Liver (tissue), 8 donors: ENCODE measurements at regions not wholly inside any gene's neighbourhood (a gene's known extent, or its start where the extent isn't known, plus 50 kb on each side); places are given as distances from the start of the nearest gene placed in this dataset.

Experiments
- DNase-seq: peaks from one replicate; pipeline ENCODE4 v3.0.0-alpha.2; 2017; ENCODE audit warnings: low spot score
- H3K27ac ChIP-seq, 2 donors: one replicate each; pipeline ENCODE4 v1.7.0; 2013; ENCODE audit warnings: inconsistent platforms in 2 of 2, low read length in 2 of 2, control low read depth in 1 of 2, low read depth in 1 of 2, mild to moderate bottlenecking in 1 of 2
- H3K27me3 ChIP-seq, 4 donors: one replicate each; pipeline versions ENCODE4 v1.6.1 to v1.7.0; 2013; ENCODE audit warnings: low read length in 3 of 4, inconsistent platforms in 1 of 4, mild to moderate bottlenecking in 1 of 4, moderate library complexity in 1 of 4; ENCODE audit not compliant: control insufficient read depth in 4 of 4, insufficient read depth in 4 of 4
- H3K36me3 ChIP-seq, 4 donors: one replicate each; pipeline versions ENCODE4 v1.6.1 to v1.7.0; 2013; ENCODE audit warnings: low read length in 3 of 4, mild to moderate bottlenecking in 3 of 4, low read depth in 1 of 4, moderate library complexity in 1 of 4; ENCODE audit not compliant: control insufficient read depth in 4 of 4, insufficient read depth in 3 of 4
- H3K4me1 ChIP-seq, 4 donors: one replicate each; pipeline versions ENCODE4 v1.6.1 to v1.7.0; 2013; ENCODE audit warnings: low read length in 3 of 4, mild to moderate bottlenecking in 3 of 4, moderate library complexity in 1 of 4; ENCODE audit not compliant: control insufficient read depth in 4 of 4, insufficient read depth in 4 of 4
- H3K4me3 ChIP-seq, 3 donors: one replicate each; pipeline versions ENCODE4 v1.6.1 to v1.7.0; 2013; ENCODE audit warnings: low read length in 3 of 3, control low read depth in 1 of 3, low read depth in 1 of 3, mild to moderate bottlenecking in 1 of 3
- H3K9ac ChIP-seq, 2 donors: one replicate each; pipeline ENCODE4 v1.7.0; 2013; ENCODE audit warnings: low read length in 2 of 2, mild to moderate bottlenecking in 2 of 2, moderate library complexity in 2 of 2, control low read depth in 1 of 2, low read depth in 1 of 2
- H3K9me3 ChIP-seq, 4 donors: one replicate each; pipeline versions ENCODE4 v1.6.1 to v1.7.0; 2013; ENCODE audit warnings: low read length in 3 of 4; ENCODE audit not compliant: control insufficient read depth in 4 of 4
- EGR1 ChIP-seq, 2 donors: IDR thresholded peaks; 2 replicates each; pipeline ENCODE4 v1.6.1; 2016 to 2018; ENCODE audit warnings: antibody characterized with exemption in 2 of 2, low read depth in 2 of 2
- FOXA1 ChIP-seq: IDR thresholded peaks from 2 replicates; pipeline ENCODE4 v1.6.1; 2016; ENCODE audit warnings: antibody characterized with exemption
- GABPA ChIP-seq, 2 donors: IDR thresholded peaks in 1 of 2; conservative IDR thresholded peaks in 1 of 2; 2 replicates each; pipeline ENCODE4 v1.6.1; 2016; ENCODE audit warnings: antibody characterized with exemption in 2 of 2, mild to moderate bottlenecking in 1 of 2, moderate library complexity in 1 of 2
- HNF4A ChIP-seq, 2 donors: conservative IDR thresholded peaks; 2 replicates each; pipeline ENCODE4 v1.6.1; 2016; ENCODE audit warnings: antibody characterized with exemption in 2 of 2, mild to moderate bottlenecking in 2 of 2
- HNF4G ChIP-seq: IDR thresholded peaks from 2 replicates; pipeline ENCODE4 v1.6.1; 2016; ENCODE audit warnings: antibody characterized with exemption
- JUND ChIP-seq, 2 donors: IDR thresholded peaks; 2 replicates each; pipeline ENCODE4 v1.6.1; 2016; ENCODE audit warnings: antibody characterized with exemption in 2 of 2
- RAD21 ChIP-seq, 2 donors: IDR thresholded peaks; 2 replicates each; pipeline ENCODE4 v1.6.1; 2016; ENCODE audit warnings: antibody characterized with exemption in 2 of 2, mild to moderate bottlenecking in 2 of 2
- TAF1 ChIP-seq: conservative IDR thresholded peaks from 2 replicates; pipeline ENCODE4 v1.6.1; 2016; ENCODE audit warnings: antibody characterized with exemption, mild to moderate bottlenecking
- YY1 ChIP-seq: IDR thresholded peaks from 2 replicates; pipeline ENCODE4 v1.6.1; 2016; ENCODE audit warnings: antibody characterized with exemption, mild to moderate bottlenecking
- WGBS: extraction: QIAGEN DNeasy Blood & Tissue Kit; methylation state at CpG from one replicate; pipeline ENCODE4 v1.1.7; 2013; 5-methylcytosine and 5-hydroxymethylcytosine counted together
- TF ChIP-seq, protein P1 (sequence below): IDR thresholded peaks from 2 replicates; pipeline ENCODE4 v1.6.1; 2016; ENCODE audit warnings: antibody characterized with exemption, mild to moderate bottlenecking
- TF ChIP-seq, protein P2 (sequence below): IDR thresholded peaks from 2 replicates; pipeline ENCODE4 v1.6.1; 2016; ENCODE audit warnings: antibody characterized with exemption
- TF ChIP-seq, protein P3 (sequence below): fragments of 150-350 bp; IDR thresholded peaks from 2 replicates; pipeline ENCODE4 v1.5.1; 2017; ENCODE audit warnings: improper control_type of control experiment, low read depth, low read length; ENCODE audit not compliant: missing input control
- TF ChIP-seq, protein P4 (sequence below): IDR thresholded peaks from 2 replicates; pipeline ENCODE4 v1.6.1; 2016; ENCODE audit warnings: antibody characterized with exemption
- TF ChIP-seq, protein P5 (sequence below): IDR thresholded peaks from 2 replicates; pipeline ENCODE4 v1.6.1; 2016; ENCODE audit warnings: antibody characterized with exemption
- donor health status: healthy.
- donor health status: healthy.
- donor health status: healthy.
- donor health status: healthy.
- donor health status: healthy.

DNA sequence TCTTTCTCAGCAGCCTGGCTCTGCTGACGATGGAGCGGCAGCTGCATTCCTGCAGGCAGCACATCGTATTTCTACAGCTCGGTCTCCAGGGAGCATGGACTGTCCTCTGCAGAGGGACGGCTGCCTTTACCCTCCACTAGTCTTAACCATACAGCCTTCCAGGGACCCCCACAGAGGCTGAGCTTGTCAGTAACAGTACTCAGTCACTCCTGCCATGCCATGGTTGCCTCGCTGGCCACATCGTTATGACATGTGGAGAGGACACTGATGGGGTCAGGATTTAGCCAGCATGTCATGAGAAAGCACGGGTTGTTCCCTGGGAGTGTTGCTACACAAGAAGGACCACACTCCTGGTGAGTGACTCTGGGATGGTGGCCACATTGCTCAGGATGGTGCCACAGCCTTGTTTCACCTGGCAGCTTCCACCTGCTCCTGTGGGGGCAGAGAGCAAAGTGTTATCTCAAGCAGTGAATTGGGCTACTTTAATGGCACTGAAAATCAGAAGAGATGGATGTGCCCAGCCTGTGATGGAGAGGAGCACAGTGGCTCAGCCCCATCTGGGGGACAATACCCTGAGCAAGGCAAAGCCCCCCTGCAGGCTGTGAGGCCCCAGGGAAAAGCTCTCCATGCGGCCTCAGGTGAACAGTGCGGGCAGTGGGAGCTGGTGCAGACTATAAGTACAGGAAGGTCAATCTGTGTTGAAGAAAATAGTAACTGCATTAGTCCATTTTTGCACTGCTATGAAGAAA lies 443.9 kb downstream of the TCERG1L start (continued):
- TF ChIP-seq, protein P1, sequence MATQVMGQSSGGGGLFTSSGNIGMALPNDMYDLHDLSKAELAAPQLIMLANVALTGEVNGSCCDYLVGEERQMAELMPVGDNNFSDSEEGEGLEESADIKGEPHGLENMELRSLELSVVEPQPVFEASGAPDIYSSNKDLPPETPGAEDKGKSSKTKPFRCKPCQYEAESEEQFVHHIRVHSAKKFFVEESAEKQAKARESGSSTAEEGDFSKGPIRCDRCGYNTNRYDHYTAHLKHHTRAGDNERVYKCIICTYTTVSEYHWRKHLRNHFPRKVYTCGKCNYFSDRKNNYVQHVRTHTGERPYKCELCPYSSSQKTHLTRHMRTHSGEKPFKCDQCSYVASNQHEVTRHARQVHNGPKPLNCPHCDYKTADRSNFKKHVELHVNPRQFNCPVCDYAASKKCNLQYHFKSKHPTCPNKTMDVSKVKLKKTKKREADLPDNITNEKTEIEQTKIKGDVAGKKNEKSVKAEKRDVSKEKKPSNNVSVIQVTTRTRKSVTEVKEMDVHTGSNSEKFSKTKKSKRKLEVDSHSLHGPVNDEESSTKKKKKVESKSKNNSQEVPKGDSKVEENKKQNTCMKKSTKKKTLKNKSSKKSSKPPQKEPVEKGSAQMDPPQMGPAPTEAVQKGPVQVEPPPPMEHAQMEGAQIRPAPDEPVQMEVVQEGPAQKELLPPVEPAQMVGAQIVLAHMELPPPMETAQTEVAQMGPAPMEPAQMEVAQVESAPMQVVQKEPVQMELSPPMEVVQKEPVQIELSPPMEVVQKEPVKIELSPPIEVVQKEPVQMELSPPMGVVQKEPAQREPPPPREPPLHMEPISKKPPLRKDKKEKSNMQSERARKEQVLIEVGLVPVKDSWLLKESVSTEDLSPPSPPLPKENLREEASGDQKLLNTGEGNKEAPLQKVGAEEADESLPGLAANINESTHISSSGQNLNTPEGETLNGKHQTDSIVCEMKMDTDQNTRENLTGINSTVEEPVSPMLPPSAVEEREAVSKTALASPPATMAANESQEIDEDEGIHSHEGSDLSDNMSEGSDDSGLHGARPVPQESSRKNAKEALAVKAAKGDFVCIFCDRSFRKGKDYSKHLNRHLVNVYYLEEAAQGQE: no peak
- TF ChIP-seq, protein P2, sequence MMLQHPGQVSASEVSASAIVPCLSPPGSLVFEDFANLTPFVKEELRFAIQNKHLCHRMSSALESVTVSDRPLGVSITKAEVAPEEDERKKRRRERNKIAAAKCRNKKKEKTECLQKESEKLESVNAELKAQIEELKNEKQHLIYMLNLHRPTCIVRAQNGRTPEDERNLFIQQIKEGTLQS: no peak
- TF ChIP-seq HNF4G (no peak), FOXA1 (no peak), HNF4A (conservative IDR thresholded peaks at IDR 0.05) (no peak), TAF1 (no peak)

DNA sequence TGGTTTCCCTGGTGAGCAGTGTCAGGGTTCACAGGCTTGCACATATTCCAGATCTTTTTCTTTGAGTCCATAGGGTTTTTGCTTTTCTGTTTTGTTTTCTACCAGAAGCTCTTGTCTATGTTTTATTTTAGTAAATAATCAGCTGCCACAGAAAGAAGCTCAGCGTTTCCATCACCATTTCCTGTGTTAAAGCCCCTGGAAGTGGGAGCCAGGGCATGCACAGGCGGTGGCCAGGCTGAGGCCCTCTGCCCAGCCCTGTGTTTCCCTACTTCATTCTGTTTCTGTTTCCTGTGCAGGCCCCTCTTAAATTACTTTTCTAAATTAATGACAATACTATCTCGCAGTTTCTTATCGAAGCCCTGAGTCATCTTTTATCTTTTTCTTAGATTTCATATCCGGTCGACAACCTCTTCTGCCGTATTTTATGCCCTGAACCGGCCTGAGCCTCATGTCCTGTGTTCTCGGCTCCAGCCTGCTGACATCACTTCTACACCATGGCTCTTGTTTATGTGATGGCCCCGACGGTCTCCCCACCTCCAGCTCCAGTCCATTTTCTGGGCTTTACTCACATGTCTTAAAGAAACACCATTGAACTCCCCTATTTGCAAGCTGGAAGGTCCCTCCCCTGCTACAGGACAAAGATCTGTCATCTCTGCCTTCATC lies 442.2 kb downstream of the TCERG1L start:
- no peaks in the 10 kb centered on the region for H3K9me3 ChIP-seq
- no peak for TF ChIP-seq HNF4G
- TF ChIP-seq RAD21 (IDR thresholded peaks at IDR 0.05): no peak
- no peak for TF ChIP-seq GABPA (IDR thresholded peaks at IDR 0.05 in 1 of 2, conservative IDR thresholded peaks at IDR 0.05 in 1 of 2)
- TF ChIP-seq, protein P3, sequence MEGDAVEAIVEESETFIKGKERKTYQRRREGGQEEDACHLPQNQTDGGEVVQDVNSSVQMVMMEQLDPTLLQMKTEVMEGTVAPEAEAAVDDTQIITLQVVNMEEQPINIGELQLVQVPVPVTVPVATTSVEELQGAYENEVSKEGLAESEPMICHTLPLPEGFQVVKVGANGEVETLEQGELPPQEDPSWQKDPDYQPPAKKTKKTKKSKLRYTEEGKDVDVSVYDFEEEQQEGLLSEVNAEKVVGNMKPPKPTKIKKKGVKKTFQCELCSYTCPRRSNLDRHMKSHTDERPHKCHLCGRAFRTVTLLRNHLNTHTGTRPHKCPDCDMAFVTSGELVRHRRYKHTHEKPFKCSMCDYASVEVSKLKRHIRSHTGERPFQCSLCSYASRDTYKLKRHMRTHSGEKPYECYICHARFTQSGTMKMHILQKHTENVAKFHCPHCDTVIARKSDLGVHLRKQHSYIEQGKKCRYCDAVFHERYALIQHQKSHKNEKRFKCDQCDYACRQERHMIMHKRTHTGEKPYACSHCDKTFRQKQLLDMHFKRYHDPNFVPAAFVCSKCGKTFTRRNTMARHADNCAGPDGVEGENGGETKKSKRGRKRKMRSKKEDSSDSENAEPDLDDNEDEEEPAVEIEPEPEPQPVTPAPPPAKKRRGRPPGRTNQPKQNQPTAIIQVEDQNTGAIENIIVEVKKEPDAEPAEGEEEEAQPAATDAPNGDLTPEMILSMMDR: no peak
- no peak for TF ChIP-seq TAF1
- no peak for TF ChIP-seq JUND (IDR thresholded peaks at IDR 0.05)
- no peak for TF ChIP-seq EGR1 (IDR thresholded peaks at IDR 0.05; ENCODE audit: low read depth in 2 of 2)
- TF ChIP-seq, protein P1: no peak
- no peak for TF ChIP-seq FOXA1
- TF ChIP-seq HNF4A (conservative IDR thresholded peaks at IDR 0.05): no peak
- TF ChIP-seq, protein P4, sequence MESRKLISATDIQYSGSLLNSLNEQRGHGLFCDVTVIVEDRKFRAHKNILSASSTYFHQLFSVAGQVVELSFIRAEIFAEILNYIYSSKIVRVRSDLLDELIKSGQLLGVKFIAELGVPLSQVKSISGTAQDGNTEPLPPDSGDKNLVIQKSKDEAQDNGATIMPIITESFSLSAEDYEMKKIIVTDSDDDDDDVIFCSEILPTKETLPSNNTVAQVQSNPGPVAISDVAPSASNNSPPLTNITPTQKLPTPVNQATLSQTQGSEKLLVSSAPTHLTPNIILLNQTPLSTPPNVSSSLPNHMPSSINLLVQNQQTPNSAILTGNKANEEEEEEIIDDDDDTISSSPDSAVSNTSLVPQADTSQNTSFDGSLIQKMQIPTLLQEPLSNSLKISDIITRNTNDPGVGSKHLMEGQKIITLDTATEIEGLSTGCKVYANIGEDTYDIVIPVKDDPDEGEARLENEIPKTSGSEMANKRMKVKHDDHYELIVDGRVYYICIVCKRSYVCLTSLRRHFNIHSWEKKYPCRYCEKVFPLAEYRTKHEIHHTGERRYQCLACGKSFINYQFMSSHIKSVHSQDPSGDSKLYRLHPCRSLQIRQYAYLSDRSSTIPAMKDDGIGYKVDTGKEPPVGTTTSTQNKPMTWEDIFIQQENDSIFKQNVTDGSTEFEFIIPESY: no peak
- TF ChIP-seq YY1: no peak
- TF ChIP-seq, protein P5, sequence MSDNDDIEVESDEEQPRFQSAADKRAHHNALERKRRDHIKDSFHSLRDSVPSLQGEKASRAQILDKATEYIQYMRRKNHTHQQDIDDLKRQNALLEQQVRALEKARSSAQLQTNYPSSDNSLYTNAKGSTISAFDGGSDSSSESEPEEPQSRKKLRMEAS: no peak
- no peak overlapping the region for H3K9ac ChIP-seq
- WGBS: 57% methylated on average over 11 of the region's 11 CpGs
- H3K36me3 ChIP-seq: no peaks in the 10 kb centered on the region
- no peak overlapping the region for H3K27ac ChIP-seq
- H3K4me3 ChIP-seq: no peak overlapping the region
- DNase-seq: no peak
- peaks cover 0 to 5% (median 0%) of the 10 kb centered on the region in 4 donors for H3K27me3 ChIP-seq
- no peaks in the 10 kb centered on the region for H3K4me1 ChIP-seq
